ENCODE measurements at regions not wholly inside any gene's neighbourhood (a gene's known extent, or its start where the extent isn't known, plus 50 kb on each side); places are given as distances from the start of the nearest gene placed in this dataset.

- Mint-ChIP-seq H3K36me3 (no peaks in the 10 kb centered on the region), H3K4me1 (no peaks in the 10 kb centered on the region), H3K4me3 (no peak overlapping the region), H3K27me3 (no peaks in the 10 kb centered on the region), H3K27ac (no peak overlapping the region), H3K9me3 (peaks cover 0 to 1% (median 0%) of the 10 kb centered on the region in 7 donors)
- H3K27me3 ChIP-seq (ENCODE audit: control insufficient read depth, insufficient read depth, low read length), result no peaks in the 10 kb centered on the region
- H3K9me3 ChIP-seq (ENCODE audit: control insufficient read depth in 2 of 2, low read length in 2 of 2), result no peaks in the 10 kb centered on the region
- no peak for DNase-seq
- ATAC-seq (ENCODE audit: low read depth in 2 of 2), result no peak
- H3K4me3 ChIP-seq (ENCODE audit: low read depth, low read length), result no peak overlapping the region
- no peaks in the 10 kb centered on the region for H3K36me3 ChIP-seq (ENCODE audit: control insufficient read depth, insufficient read depth, low read length)
- H3K27ac ChIP-seq (ENCODE audit: insufficient read depth, low read length, poor library complexity, severe bottlenecking), result no peak overlapping the region
- no peaks in the 10 kb centered on the region for H3K4me1 ChIP-seq (ENCODE audit: control insufficient read depth, insufficient read depth, low read length, poor library complexity, severe bottlenecking)
Observed at GRCh38 chr6:18062733-18063132, 59.7 kb downstream of the NHLRC1 start.

- no peaks in the 10 kb centered on the region for H3K27me3 ChIP-seq (ENCODE audit: control insufficient read depth, insufficient read depth, low read length)
- no peaks in the 10 kb centered on the region for H3K4me1 Mint-ChIP-seq
- H3K27me3 Mint-ChIP-seq, result no peaks in the 10 kb centered on the region
Observed at GRCh38 chr6:18058429-18058828, 64.0 kb downstream of the NHLRC1 start.

GRCh38 chr6:18055714-18056382, 66.6 kb downstream of the NHLRC1 start:
- H3K9me3 Mint-ChIP-seq, result no peaks in the 10 kb centered on the region
- no peaks in the 10 kb centered on the region for H3K4me1 Mint-ChIP-seq
- Histone ChIP-seq H3K4me3 (ENCODE audit: low read depth, low read length) (no peak overlapping the region), H3K36me3 (ENCODE audit: control insufficient read depth, insufficient read depth, low read length) (no peaks in the 10 kb centered on the region), H3K27ac (ENCODE audit: insufficient read depth, low read length, poor library complexity, severe bottlenecking) (no peak overlapping the region), H3K27me3 (ENCODE audit: control insufficient read depth, insufficient read depth, low read length) (no peaks in the 10 kb centered on the region), H3K9me3 (ENCODE audit: control insufficient read depth in 2 of 2, low read length in 2 of 2) (no peaks in the 10 kb centered on the region), H3K4me1 (ENCODE audit: control insufficient read depth, insufficient read depth, low read length, poor library complexity, severe bottlenecking) (no peaks in the 10 kb centered on the region)
- H3K27me3 Mint-ChIP-seq, result no peaks in the 10 kb centered on the region
- H3K27ac Mint-ChIP-seq, result no peak overlapping the region
- H3K4me3 Mint-ChIP-seq, result no peak overlapping the region
- H3K36me3 Mint-ChIP-seq, result no peaks in the 10 kb centered on the region
- ATAC-seq (ENCODE audit: low read depth in 2 of 2) (no peak), DNase-seq (no peak)

More at GRCh38 chr6:18058429-18058828, 64.0 kb downstream of the NHLRC1 start:
- Mint-ChIP-seq H3K9me3 (peaks cover 0 to 1% (median 0%) of the 10 kb centered on the region in 7 donors), H3K27ac (no peak overlapping the region), H3K4me3 (no peak overlapping the region), H3K36me3 (no peaks in the 10 kb centered on the region)
- Histone ChIP-seq H3K9me3 (ENCODE audit: control insufficient read depth in 2 of 2, low read length in 2 of 2) (no peaks in the 10 kb centered on the region), H3K36me3 (ENCODE audit: control insufficient read depth, insufficient read depth, low read length) (no peaks in the 10 kb centered on the region), H3K27ac (ENCODE audit: insufficient read depth, low read length, poor library complexity, severe bottlenecking) (no peak overlapping the region), H3K4me3 (ENCODE audit: low read depth, low read length) (no peak overlapping the region), H3K4me1 (ENCODE audit: control insufficient read depth, insufficient read depth, low read length, poor library complexity, severe bottlenecking) (no peaks in the 10 kb centered on the region)
- DNase-seq (no peak), ATAC-seq (ENCODE audit: low read depth in 2 of 2) (no peak)

- no peak overlapping the region for H3K4me3 Mint-ChIP-seq
- H3K27me3 Mint-ChIP-seq, result no peaks in the 10 kb centered on the region
- DNase-seq (no peak), ATAC-seq (ENCODE audit: low read depth in 2 of 2) (no peak)
- Histone ChIP-seq H3K4me3 (ENCODE audit: low read depth, low read length) (no peak overlapping the region), H3K27me3 (ENCODE audit: control insufficient read depth, insufficient read depth, low read length) (no peaks in the 10 kb centered on the region), H3K9me3 (ENCODE audit: control insufficient read depth in 2 of 2, low read length in 2 of 2) (no peaks in the 10 kb centered on the region), H3K36me3 (ENCODE audit: control insufficient read depth, insufficient read depth, low read length) (no peaks in the 10 kb centered on the region), H3K4me1 (ENCODE audit: control insufficient read depth, insufficient read depth, low read length, poor library complexity, severe bottlenecking) (no peaks in the 10 kb centered on the region), H3K27ac (ENCODE audit: insufficient read depth, low read length, poor library complexity, severe bottlenecking) (no peak overlapping the region)
- no peak overlapping the region for H3K27ac Mint-ChIP-seq
- H3K9me3 Mint-ChIP-seq, result no peaks in the 10 kb centered on the region
- no peaks in the 10 kb centered on the region for H3K36me3 Mint-ChIP-seq
- H3K4me1 Mint-ChIP-seq, result no peaks in the 10 kb centered on the region
Observed at GRCh38 chr6:18055098-18055497, 67.4 kb downstream of the NHLRC1 start.

GRCh38 chr6:18053555-18054445, 66.4 kb upstream of the KIF13A start:
- H3K27me3 Mint-ChIP-seq, result peaks cover 4% of the 10 kb centered on the region
- peaks cover 0 to 4% (median 0%) of the 10 kb centered on the region in 4 donors for H3K4me1 Mint-ChIP-seq
- Histone ChIP-seq H3K27ac (ENCODE audit: insufficient read depth, low read length, poor library complexity, severe bottlenecking) (no peak overlapping the region), H3K36me3 (ENCODE audit: control insufficient read depth, insufficient read depth, low read length) (no peaks in the 10 kb centered on the region), H3K4me1 (ENCODE audit: control insufficient read depth, insufficient read depth, low read length, poor library complexity, severe bottlenecking) (no peaks in the 10 kb centered on the region), H3K9me3 (ENCODE audit: control insufficient read depth in 2 of 2, low read length in 2 of 2) (no peaks in the 10 kb centered on the region), H3K27me3 (ENCODE audit: control insufficient read depth, insufficient read depth, low read length) (no peaks in the 10 kb centered on the region), H3K4me3 (ENCODE audit: low read depth, low read length) (no peak overlapping the region)
- ATAC-seq (ENCODE audit: low read depth in 2 of 2), result no peak
- H3K36me3 Mint-ChIP-seq, result no peaks in the 10 kb centered on the region
- H3K4me3 Mint-ChIP-seq, result peak overlapping the region in 1 of 4 donors; percentile 28
- H3K27ac Mint-ChIP-seq, result no peak overlapping the region
- no peaks in the 10 kb centered on the region for H3K9me3 Mint-ChIP-seq
- no peak for DNase-seq

GRCh38 chr6:18053078-18053477, 65.6 kb upstream of the KIF13A start:
- Mint-ChIP-seq H3K36me3 (no peaks in the 10 kb centered on the region), H3K9me3 (no peaks in the 10 kb centered on the region), H3K27ac (no peak overlapping the region), H3K4me3 (no peak overlapping the region), H3K27me3 (peaks cover 11% of the 10 kb centered on the region), H3K4me1 (peaks cover 0 to 6% (median 0%) of the 10 kb centered on the region in 4 donors)
- Histone ChIP-seq H3K27me3 (ENCODE audit: control insufficient read depth, insufficient read depth, low read length) (no peaks in the 10 kb centered on the region), H3K36me3 (ENCODE audit: control insufficient read depth, insufficient read depth, low read length) (no peaks in the 10 kb centered on the region), H3K4me1 (ENCODE audit: control insufficient read depth, insufficient read depth, low read length, poor library complexity, severe bottlenecking) (no peaks in the 10 kb centered on the region), H3K9me3 (ENCODE audit: control insufficient read depth in 2 of 2, low read length in 2 of 2) (no peaks in the 10 kb centered on the region), H3K27ac (ENCODE audit: insufficient read depth, low read length, poor library complexity, severe bottlenecking) (no peak overlapping the region), H3K4me3 (ENCODE audit: low read depth, low read length) (no peak overlapping the region)
- ATAC-seq (ENCODE audit: low read depth in 2 of 2) (no peak), DNase-seq (no peak)

GRCh38 chr6:18049646-18050045, 62.2 kb upstream of the KIF13A start:
- DNase-seq (no peak), ATAC-seq (ENCODE audit: low read depth in 2 of 2) (no peak)
- Mint-ChIP-seq H3K4me1 (peaks cover 0 to 6% (median 0%) of the 10 kb centered on the region in 4 donors), H3K36me3 (no peaks in the 10 kb centered on the region), H3K27me3 (peaks cover 19% of the 10 kb centered on the region), H3K4me3 (no peak overlapping the region), H3K27ac (no peak overlapping the region), H3K9me3 (no peaks in the 10 kb centered on the region)
- Histone ChIP-seq H3K4me3 (ENCODE audit: low read depth, low read length) (no peak overlapping the region), H3K9me3 (ENCODE audit: control insufficient read depth in 2 of 2, low read length in 2 of 2) (no peaks in the 10 kb centered on the region), H3K27ac (ENCODE audit: insufficient read depth, low read length, poor library complexity, severe bottlenecking) (no peak overlapping the region), H3K27me3 (ENCODE audit: control insufficient read depth, insufficient read depth, low read length) (no peaks in the 10 kb centered on the region), H3K4me1 (ENCODE audit: control insufficient read depth, insufficient read depth, low read length, poor library complexity, severe bottlenecking) (no peaks in the 10 kb centered on the region), H3K36me3 (ENCODE audit: control insufficient read depth, insufficient read depth, low read length) (no peaks in the 10 kb centered on the region)
